ENCODE measurements at regions not wholly inside any gene's neighbourhood (a gene's known extent, or its start where the extent isn't known, plus 50 kb on each side); places are given as distances from the start of the nearest gene placed in this dataset.

DNA sequence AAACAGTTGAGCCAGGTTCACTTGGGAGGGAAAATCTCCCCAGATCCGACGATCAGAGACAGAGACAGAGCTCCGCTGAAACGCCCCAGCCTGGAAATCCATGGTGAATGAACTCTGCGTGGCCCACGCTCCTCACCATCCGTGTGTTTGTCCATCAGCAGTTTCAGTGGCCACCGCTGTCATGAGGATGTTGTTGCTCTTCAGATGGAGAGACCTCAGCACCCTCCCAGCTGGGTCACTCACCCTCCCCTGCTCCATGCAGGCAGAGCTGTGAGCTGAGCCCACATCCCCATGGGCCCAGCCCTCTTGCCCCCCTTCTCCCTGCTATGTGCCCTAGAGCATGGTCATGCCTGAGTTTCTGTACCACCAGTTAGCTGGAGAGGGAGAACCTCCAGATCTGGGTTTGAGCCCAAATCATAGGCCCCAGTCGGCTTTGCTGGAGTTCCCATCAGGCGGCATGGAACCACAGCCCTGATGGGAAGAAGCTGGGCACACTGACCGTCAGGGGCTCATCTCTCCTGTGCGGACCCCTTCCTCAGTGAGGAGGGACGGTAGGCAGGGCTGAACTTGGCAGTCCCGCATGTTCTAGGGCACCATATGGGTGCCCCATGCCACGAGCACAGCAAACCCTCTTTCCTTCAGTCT, 154.4 kb upstream of the COL5A1 start:
- no peak for DNase-seq

DNA sequence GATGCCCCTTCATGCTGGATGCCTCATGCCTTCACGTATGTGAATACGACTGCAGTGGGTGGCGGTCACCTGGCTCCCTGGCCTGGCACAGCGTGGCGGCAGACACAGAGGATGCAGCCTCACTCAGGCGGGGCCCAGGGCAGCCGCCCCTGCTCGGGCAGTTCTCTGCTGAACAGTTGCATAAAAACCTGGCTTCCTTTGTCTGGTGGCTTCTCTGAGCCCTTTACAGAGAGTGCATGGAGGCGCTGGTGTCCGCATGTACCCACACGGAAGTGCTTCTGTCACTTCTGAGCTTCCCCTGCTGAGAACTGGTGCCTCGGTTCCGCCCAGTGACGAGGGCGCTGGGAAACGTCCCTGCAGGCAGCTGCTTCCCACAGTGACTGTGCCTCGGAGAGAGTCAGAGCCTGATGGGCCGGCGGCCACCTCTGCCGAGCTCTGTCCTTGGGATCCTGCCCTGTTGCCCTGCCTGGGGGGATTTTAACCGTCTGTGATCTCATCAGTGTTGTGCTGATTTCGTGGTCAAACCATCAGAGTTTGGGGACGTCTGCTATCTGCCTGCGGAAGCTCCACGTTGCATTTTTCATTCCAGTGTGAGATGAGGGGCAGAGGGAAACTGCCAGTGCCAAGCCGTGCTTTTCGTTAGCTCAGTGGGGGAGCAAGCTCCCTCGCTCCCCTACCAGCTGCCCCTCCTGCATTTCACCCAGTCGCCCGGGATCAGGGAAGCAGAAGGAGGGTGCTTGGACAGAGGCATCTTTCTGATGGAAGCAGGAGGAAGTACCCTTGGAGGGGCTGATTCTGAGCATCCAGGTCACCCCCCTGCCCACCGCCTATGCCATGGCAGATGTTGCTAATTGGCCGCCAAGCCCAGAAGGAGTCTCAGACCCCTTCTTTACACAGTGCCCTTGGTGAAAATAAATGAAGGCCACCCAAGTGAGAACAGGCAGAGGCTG, 153.0 kb upstream of the COL5A1 start:
- DNase-seq, result no peak

- no peak for DNase-seq
Measured at GRCh38 chr9:134489621-134490408, 151.8 kb upstream of the COL5A1 start.

- no peak for DNase-seq
Measured at GRCh38 chr9:134490446-134490845, 151.2 kb upstream of the COL5A1 start.

DNA sequence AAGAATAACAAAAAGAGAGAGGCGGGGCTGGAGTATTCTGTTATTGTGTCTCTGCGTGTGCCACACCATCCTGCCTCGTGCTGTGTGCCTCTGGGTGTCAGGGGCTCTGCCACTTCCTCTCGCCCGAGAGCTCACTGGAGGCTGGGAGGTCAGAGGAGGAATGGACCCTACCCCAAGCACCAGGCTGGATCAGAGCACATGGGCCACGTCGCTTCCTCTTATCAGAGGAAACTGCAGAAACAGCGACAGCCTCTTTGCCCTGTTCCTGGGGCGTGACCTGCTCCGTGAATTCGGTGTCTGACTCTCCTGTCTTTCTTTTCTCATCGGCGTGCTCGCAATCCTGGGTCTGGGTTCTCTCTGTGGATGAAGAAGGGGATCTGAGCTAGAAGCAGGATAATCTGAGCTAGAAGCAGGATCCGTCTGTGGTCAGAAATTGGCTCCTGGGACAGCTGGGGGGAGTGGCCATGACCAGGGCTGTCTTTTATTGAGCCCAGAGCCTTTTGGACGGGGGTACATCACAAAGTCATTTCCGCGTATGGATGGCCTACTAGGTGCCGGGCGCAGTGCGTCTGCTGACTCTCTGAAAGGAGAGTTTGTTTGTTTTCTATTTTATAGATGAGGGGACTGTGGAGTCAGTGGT, 150.3 kb upstream of the COL5A1 start:
- no peak for DNase-seq

- DNase-seq, result no peak
Measured at GRCh38 chr9:134491856-134492255, 149.7 kb upstream of the COL5A1 start.

GRCh38 chr9:134492281-134492691, 149.3 kb upstream of the COL5A1 start:
- DNase-seq, result no peak

- no peak for DNase-seq
Measured at GRCh38 chr9:134492721-134493460, 148.7 kb upstream of the COL5A1 start.

DNA sequence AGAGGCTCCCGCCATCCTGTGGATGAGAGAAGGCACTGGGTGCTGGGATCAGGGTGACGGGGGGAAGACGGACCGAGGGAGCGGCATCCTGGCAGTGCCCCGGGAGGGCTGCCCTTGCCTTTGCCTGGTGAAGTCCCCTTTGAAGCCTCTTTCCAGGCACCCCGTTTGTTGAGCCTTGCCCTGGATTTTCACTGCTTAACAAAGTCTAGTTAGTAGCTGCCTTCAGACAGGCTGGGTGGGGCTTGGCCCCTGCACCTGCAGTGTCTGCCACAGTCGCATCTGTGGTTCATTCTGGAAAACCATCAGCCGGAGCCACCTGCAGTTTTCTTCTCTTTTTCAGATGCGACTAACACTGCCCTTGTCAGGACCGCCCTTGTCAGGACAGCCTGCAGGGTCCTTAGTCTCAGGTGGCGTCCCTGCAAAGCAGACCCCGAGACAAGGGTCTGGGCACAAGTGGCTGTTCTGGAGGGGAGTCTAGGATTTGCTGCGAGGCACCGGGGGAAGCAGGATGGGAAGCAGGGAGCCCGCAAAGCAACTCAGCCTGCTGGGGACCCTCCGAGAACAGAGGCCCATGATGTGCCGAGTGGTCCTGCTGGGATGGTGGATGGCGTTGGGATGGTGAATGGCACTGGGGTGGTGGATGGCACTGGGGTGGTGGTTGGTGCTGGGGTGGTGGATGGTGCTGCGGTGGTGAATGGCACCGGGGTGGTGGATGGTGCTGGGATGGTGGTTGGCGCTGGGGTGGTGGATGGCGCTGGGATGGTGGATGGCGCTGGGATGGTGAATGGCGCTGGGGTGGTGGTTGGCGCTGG, 147.9 kb upstream of the COL5A1 start:
- DNase-seq, result no peak

DNA sequence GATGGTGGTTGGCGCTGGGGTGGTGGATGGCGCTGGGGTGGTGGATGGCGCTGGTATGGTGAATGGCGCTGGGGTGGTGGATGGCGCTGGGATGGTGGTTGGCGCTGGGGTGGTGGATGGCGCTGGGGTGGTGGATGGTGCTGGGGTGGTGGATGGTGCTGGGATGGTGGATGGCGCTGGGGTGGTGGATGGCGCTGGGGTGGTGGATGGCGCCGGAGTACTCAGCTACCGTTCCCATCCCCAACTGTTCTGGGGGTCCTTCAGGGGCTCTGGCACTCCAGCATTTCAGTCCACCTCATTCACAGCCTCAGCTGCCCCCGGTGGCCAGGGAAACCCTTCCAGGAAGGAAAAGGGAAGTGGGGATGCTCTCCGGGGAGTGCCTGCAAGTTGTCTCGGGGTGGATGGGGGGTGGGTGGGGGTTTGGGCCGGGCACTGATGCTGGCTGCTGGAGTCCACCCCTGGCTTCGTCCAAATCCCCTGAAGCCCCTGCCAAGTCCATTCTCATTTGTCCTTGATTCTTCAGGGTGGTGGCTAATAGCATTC, 147.3 kb upstream of the COL5A1 start:
- no peak for DNase-seq

DNA sequence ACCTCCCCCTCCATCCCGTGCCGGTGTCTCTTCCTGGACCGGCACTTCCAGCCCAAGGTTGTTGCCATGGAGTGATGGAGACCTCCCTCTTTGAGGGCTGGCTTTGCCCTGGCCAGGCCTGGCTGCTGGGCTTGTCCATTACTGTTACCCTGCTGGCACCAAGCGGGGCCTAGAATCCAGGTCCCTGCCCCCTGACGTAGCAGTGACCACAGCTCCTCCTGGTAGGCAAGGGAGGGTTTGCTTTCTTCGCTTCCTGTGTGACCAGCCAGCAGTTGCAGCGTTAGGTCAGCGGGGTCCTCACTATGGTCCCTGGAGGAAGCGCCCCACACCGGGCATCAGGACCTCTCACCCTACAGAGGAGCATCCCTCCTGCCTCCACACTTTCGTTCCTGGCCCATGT, 146.7 kb upstream of the COL5A1 start:
- no peak for DNase-seq

DNA sequence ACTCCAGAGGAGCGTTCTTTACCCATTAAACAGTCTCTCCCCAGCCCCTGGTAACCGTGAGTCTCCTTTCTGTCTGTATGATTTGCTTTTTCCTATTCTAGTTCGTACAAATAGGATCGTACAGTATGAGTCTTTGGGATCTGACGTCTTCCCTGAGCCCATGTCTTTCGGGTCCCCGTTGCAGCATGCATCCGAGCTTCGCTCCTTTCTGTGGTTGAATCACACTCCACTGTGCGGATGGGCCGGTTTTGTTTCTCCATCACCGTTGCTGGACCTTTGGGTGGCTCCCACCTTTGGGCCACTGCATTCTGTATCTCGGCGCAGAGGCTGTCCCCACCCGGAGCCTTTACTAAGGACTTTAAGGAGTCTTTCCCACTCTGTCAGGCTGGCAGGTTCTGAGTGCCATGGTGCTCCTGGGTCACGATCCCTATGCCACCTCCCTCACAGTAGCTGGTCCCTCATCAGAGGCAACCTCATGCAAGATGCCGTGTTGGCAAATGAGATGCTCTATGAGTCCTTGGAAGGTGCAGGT, 145.7 kb upstream of the COL5A1 start:
- no peak for DNase-seq

- DNase-seq, result no peak
Measured at GRCh38 chr9:134496413-134497282, 145.0 kb upstream of the COL5A1 start.

DNA sequence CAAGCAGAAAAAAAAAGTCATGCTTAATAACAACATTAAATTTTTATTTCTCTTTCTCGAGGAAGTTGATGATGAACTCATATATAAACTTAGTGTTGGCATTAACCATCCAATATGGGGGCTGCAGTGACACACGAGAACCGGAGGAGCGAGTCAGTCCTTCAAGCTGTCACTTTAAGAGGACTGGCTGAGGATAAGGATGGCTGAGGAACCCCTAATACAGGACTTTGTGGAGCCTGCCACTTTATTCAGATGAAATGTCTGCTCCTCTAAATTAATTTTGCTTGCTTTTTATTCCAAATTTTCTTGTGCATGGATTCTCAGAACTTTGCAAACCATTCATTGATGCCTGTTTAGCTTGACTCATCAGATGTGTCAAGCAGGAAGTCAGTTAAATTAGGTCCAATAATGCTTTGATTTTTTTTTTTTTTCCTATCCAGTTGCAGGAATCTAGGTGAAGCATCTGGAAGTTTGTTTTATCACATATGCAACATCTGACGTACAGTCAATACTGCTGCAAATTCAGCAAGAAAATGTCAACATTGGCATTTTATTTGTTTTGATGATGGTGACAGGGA, 144.2 kb upstream of the COL5A1 start:
- no peak for DNase-seq

GRCh38 chr9:134498814-134499166, 142.8 kb upstream of the COL5A1 start:
- DNase-seq, result no peak

GRCh38 chr9:134500931-134501760, 140.5 kb upstream of the COL5A1 start:
- no peak for DNase-seq

- DNase-seq, result no peak
Measured at GRCh38 chr9:134501761-134502265, 139.8 kb upstream of the COL5A1 start.

DNA sequence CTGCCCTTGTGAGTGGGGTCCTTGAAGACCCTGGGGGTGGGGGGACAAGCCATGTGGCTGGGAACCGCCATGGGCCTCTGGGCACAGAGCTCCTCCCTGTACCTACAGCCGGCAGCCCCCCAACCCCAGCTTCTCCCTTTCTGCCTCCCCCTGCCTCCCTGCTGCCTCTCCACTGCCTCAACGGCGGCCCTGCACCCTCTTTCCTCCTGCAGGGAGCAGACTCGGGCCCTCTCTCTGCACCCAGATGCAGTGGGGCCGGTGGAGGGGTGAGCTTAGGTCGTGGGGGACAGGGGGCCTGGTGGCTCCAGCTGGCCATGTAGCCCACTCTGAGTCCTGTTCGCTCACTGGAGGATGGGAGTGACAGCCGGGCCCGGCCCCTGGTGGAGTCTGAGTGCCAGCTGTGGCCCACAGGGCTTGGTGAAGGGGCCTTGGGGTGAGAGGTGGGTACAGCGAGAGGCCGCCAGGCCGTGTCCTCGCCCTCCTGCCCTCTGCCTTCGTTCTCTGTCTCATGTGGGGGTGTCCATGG, 139.3 kb upstream of the COL5A1 start:
- no peak for DNase-seq
